K562 (cell line): ENCODE measurements at regions not wholly inside any gene's neighbourhood (a gene's known extent, or its start where the extent isn't known, plus 50 kb on each side); places are given as distances from the start of the nearest gene placed in this dataset.

Experiments
- MAFK ChIP-seq: IDR thresholded peaks from 2 replicates; pipeline ENCODE4 v1.6.1; 2011; ENCODE audit warnings: low read length, improper control_type of control experiment
- MAX ChIP-seq: sonication (generic); formaldehyde crosslinking; IDR thresholded peaks from 2 replicates; pipeline ENCODE4 v1.9.0; 2022; ENCODE audit warnings: mild to moderate bottlenecking, missing genetic modification reagents
- NFATC3 ChIP-seq: fragments of 450-650 bp; IDR thresholded peaks from 2 replicates; pipeline ENCODE4 v1.6.1; 2017; ENCODE audit warnings: mild to moderate bottlenecking
- TSC22D4 ChIP-seq: fragments of 450-650 bp; IDR thresholded peaks from 2 replicates; pipeline ENCODE4 v1.6.1; 2016; ENCODE audit warnings: missing genetic modification characterization, missing biosample characterization, control low read depth
- TF ChIP-seq, protein P1 (sequence below): fragments of 450-650 bp; formaldehyde crosslinking; IDR thresholded peaks from 2 replicates; pipeline ENCODE4 v1.4.0; 2022; ENCODE audit warnings: missing genetic modification characterization
- TF ChIP-seq, protein P2 (sequence below): sonication (generic); formaldehyde crosslinking; IDR thresholded peaks from 2 replicates; pipeline ENCODE4 v1.5.0; 2020; ENCODE audit warnings: missing genetic modification reagents

DNA sequence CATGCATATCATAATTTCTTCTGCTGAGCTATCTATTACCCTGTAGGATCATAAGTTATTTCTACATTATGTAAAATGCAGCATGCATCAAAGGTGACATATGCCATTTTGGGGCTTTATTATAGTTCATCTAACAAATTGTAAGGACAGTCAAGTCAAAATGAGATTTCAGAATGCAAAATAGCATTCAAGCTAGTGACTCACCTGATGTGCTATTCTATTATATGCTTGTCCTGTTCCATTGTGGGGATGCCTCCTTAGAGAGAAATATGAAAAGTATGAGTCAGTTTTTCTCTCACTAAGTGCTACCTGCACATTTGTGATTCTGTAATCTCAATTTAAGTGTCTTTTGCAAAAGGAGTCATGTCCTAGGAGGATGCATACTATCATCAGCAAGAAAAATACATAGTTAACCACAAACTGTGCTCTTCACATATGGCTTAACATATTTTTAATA is 647.0 kb upstream of the PCDH10 start:
- TF ChIP-seq, protein P1, sequence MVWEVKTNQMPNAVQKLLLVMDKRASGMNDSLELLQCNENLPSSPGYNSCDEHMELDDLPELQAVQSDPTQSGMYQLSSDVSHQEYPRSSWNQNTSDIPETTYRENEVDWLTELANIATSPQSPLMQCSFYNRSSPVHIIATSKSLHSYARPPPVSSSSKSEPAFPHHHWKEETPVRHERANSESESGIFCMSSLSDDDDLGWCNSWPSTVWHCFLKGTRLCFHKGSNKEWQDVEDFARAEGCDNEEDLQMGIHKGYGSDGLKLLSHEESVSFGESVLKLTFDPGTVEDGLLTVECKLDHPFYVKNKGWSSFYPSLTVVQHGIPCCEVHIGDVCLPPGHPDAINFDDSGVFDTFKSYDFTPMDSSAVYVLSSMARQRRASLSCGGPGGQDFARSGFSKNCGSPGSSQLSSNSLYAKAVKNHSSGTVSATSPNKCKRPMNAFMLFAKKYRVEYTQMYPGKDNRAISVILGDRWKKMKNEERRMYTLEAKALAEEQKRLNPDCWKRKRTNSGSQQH (CRISPR knock-in tag): no peak
- TF ChIP-seq TSC22D4 (no peak), NFATC3 (no peak), MAX (CRISPR knock-in tag) (no peak), MAFK (no peak)
- TF ChIP-seq, protein P2, sequence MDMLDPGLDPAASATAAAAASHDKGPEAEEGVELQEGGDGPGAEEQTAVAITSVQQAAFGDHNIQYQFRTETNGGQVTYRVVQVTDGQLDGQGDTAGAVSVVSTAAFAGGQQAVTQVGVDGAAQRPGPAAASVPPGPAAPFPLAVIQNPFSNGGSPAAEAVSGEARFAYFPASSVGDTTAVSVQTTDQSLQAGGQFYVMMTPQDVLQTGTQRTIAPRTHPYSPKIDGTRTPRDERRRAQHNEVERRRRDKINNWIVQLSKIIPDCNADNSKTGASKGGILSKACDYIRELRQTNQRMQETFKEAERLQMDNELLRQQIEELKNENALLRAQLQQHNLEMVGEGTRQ: no peak
